CD4-positive, alpha-beta T cell treated with Interleukin-15 for 4 hours (primary cell): ENCODE measurements at regions not wholly inside any gene's neighbourhood (a gene's known extent, or its start where the extent isn't known, plus 50 kb on each side); places are given as distances from the start of the nearest gene placed in this dataset.
A peak's percentile ranks its signal among the peaks of the same experiment; 100 is the strongest.

Experiments used
- DNase-seq: peaks from one replicate; pipeline ENCODE4 v3.0.0-alpha.2; 2020; ENCODE audit warnings: low spot score

GRCh38 chr21:43348170-43348766 is 78.7 kb downstream of the SIK1 start:
- no peak for DNase-seq

- no peak for DNase-seq
These were observed 79.3 kb downstream of the SIK1 start for GRCh38 chr21:43347461-43348169.

- DNase-seq: no peak
These were observed 80.4 kb downstream of the SIK1 start for GRCh38 chr21:43346551-43346950.

- peak; percentile 10 for DNase-seq
These were observed 81.1 kb downstream of the SIK1 start for GRCh38 chr21:43345746-43346409.

- DNase-seq: no peak
These were observed 81.7 kb downstream of the SIK1 start for GRCh38 chr21:43345046-43345745.

- DNase-seq: no peak
These were observed 82.7 kb downstream of the SIK1 start for GRCh38 chr21:43343992-43344886.

GRCh38 chr21:43343095-43343991 is 83.6 kb downstream of the SIK1 start:
- DNase-seq: no peak

DNA sequence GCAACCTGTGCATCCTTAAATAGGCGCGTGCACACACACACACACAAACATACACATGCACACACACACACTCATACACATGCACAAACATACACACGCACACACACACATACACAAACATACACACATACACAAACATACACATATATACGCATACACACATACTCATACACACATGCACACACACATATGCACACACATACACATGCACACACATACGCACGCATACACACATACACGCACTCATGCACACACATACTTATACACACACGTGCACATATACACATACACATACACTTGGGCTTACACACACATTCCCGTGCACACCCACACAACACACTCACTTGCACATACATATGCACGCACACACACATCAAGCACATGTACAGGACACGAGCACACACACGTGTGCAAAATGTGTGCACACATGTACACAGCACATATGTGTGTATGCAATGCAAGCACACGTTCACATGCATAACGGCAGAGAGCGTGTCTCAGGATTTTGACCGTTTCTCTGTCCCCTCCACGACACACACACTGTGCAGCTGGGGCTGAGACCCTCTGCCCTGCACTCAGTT is 84.5 kb downstream of the SIK1 start:
- DNase-seq: no peak

- DNase-seq: no peak
These were observed 85.4 kb downstream of the SIK1 start for GRCh38 chr21:43341378-43342161.

- DNase-seq: no peak
These were observed 86.2 kb downstream of the SIK1 start for GRCh38 chr21:43340491-43341377.

- no peak for DNase-seq
These were observed 87.3 kb downstream of the SIK1 start for GRCh38 chr21:43339668-43340067.

GRCh38 chr21:43338951-43339350 is 88.0 kb downstream of the SIK1 start:
- DNase-seq: no peak

GRCh38 chr21:43337901-43338655 is 88.9 kb downstream of the SIK1 start:
- DNase-seq: no peak

GRCh38 chr21:43335119-43335518 is 91.8 kb downstream of the SIK1 start:
- no peak for DNase-seq

- no peak for DNase-seq
These were observed 92.5 kb downstream of the SIK1 start for GRCh38 chr21:43334214-43334958.

DNA sequence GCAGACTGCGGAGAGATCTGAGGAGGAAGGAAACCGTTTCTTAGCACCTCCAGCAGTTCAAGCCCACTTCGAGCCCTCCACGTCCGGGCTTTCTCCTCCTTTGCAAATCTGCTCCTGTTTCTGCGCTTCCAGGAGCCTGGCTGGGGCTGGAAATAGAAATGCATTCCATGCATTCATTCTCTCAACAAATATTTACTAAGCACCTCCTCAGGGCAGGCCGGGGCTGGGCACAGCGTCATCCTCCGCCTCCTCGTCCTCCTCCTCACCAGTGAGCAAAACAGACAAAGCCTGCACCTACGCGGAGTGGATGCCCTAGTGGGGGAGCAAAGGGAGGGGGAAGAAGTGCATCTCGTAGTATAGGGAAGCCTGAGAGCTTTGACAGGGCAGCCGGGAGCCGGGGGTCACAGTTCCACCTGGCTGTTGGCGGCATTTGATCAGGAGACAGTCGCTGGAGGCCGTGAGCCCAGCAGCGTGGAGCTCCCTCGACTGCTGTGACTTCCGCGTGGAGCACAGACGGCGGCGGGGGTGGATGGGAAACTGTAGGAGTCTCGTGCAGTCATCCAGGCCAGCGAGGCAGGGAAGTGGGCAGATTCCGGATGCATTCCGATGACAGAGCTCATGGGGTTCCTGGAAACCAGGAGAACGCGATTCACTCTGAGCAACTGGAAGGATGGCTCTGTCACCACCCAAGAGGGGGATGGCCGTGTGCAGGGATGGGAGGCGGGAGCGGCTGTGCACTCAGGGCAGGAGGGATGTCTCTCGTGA is 93.5 kb downstream of the SIK1 start:
- DNase-seq: no peak
